Endodermal cell (in vitro differentiated cells): ENCODE measurements at regions not wholly inside any gene's neighbourhood (a gene's known extent, or its start where the extent isn't known, plus 50 kb on each side); places are given as distances from the start of the nearest gene placed in this dataset.

Source experiments
- DNase-seq: peaks from one replicate; pipeline ENCODE4 v3.0.0-alpha.2; 2017
- H3K27ac ChIP-seq: 2 replicates; pipeline ENCODE4 v1.5.1; 2013; ENCODE audit warnings: mild to moderate bottlenecking, low read depth, low read length, moderate library complexity
- H3K27me3 ChIP-seq: 2 replicates; pipeline ENCODE4 v1.6.1; 2013; ENCODE audit warnings: mild to moderate bottlenecking, low read length, moderate library complexity; ENCODE audit not compliant: insufficient read depth, control insufficient read depth, poor library complexity, severe bottlenecking
- H3K36me3 ChIP-seq: 2 replicates; pipeline ENCODE4 v1.7.0; 2013; ENCODE audit warnings: mild to moderate bottlenecking, low read length, moderate library complexity; ENCODE audit not compliant: control insufficient read depth, insufficient read depth
- H3K4me1 ChIP-seq: one replicate; pipeline ENCODE4 v1.7.0; 2013; ENCODE audit warnings: low read length; ENCODE audit not compliant: control insufficient read depth, insufficient read depth
- H3K4me3 ChIP-seq: 2 replicates; pipeline ENCODE4 v1.5.1; 2013; ENCODE audit warnings: mild to moderate bottlenecking, low read length, moderate library complexity
- H3K9ac ChIP-seq: 2 replicates; pipeline ENCODE4 v1.6.1; 2013; ENCODE audit warnings: mild to moderate bottlenecking, low read length, moderate library complexity; ENCODE audit not compliant: poor library complexity, severe bottlenecking; ENCODE audit errors: extremely low read depth
- H3K9me3 ChIP-seq: 2 replicates; pipeline ENCODE4 v1.6.1; 2013; ENCODE audit warnings: mild to moderate bottlenecking, low read length, moderate library complexity; ENCODE audit not compliant: control insufficient read depth
- H3K27ac Mint-ChIP-seq: 2 replicates; pipeline ENCODE4 v1.8.0; 2020; ENCODE audit warnings: mixed read lengths
- H3K27me3 Mint-ChIP-seq: 2 replicates; pipeline ENCODE4 v1.8.0; 2021; ENCODE audit warnings: mild to moderate bottlenecking, mixed read lengths; ENCODE audit not compliant: insufficient read depth
- H3K36me3 Mint-ChIP-seq: 2 replicates; pipeline ENCODE4 v1.8.0; 2020; ENCODE audit warnings: low read depth, mixed read lengths
- H3K4me1 Mint-ChIP-seq: 2 replicates; pipeline ENCODE4 v1.8.0; 2020; ENCODE audit warnings: mixed read lengths
- H3K4me3 Mint-ChIP-seq: 2 replicates; pipeline ENCODE4 v1.8.0; 2020; ENCODE audit warnings: mild to moderate bottlenecking, moderate library complexity, mixed read lengths
- H3K9me3 Mint-ChIP-seq: 2 replicates; pipeline ENCODE4 v1.8.0; 2020; ENCODE audit warnings: mild to moderate bottlenecking, mixed read lengths
- WGBS, 2 experiments: methylation state at CpG; one replicate each; pipeline versions ENCODE4 v1.1.5 to v1.1.7; 2013; ENCODE audit warnings: missing lambda C conversion rate in 2 of 2, mixed read lengths in 1 of 2; ENCODE audit not compliant: insufficient coverage in 1 of 2, insufficient read length in 1 of 2; 5-methylcytosine and 5-hydroxymethylcytosine counted together
- TF ChIP-seq, protein P1 (sequence below): fragments of 200-600 bp; sonication (generic); conservative IDR thresholded peaks from 2 replicates; pipeline ENCODE4 v1.5.0; 2021; ENCODE audit warnings: antibody characterized with exemption, mild to moderate bottlenecking

DNA sequence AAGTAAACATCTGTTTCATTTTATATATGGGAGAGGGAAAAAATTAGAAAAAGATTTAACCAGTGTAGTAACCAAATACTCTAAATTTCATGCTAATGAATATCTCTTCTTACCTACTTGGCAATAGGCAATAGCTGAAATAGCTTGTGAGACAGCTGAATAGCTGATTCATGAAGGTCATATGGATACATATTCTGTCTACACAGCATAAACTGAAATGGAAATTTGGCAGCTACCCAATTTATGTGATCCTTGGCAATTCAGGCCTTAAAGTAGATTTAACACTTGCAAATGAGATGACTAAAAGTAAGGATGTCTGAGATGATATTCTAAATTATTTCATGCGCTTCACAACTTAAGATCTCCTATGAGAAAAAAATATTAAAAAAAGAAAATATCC lies 261.2 kb upstream of the SEMA3A start:
- DNase-seq, result no peak
- H3K4me1 ChIP-seq, result no peaks in the 10 kb centered on the region
- H3K27me3 ChIP-seq, result no peaks in the 10 kb centered on the region
- no peaks in the 10 kb centered on the region for H3K36me3 ChIP-seq
- no peak overlapping the region for H3K9ac ChIP-seq
- TF ChIP-seq, protein P1, sequence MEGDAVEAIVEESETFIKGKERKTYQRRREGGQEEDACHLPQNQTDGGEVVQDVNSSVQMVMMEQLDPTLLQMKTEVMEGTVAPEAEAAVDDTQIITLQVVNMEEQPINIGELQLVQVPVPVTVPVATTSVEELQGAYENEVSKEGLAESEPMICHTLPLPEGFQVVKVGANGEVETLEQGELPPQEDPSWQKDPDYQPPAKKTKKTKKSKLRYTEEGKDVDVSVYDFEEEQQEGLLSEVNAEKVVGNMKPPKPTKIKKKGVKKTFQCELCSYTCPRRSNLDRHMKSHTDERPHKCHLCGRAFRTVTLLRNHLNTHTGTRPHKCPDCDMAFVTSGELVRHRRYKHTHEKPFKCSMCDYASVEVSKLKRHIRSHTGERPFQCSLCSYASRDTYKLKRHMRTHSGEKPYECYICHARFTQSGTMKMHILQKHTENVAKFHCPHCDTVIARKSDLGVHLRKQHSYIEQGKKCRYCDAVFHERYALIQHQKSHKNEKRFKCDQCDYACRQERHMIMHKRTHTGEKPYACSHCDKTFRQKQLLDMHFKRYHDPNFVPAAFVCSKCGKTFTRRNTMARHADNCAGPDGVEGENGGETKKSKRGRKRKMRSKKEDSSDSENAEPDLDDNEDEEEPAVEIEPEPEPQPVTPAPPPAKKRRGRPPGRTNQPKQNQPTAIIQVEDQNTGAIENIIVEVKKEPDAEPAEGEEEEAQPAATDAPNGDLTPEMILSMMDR, result no peak
- Mint-ChIP-seq H3K36me3 (no peaks in the 10 kb centered on the region), H3K4me3 (no peak overlapping the region), H3K9me3 (no peaks in the 10 kb centered on the region), H3K27ac (no peak overlapping the region), H3K27me3 (no peaks in the 10 kb centered on the region), H3K4me1 (no peaks in the 10 kb centered on the region)
- no CpG with 5 or more reads among the region's 1 CpG for WGBS, 2 experiments
- H3K27ac ChIP-seq, result no peak overlapping the region
- H3K4me3 ChIP-seq, result no peak overlapping the region
- no peaks in the 10 kb centered on the region for H3K9me3 ChIP-seq

- no peak for DNase-seq
- H3K4me3 Mint-ChIP-seq, result no peak overlapping the region
- no peak overlapping the region for H3K27ac Mint-ChIP-seq
Observed at GRCh38 chr7:84454174-84454959, 259.8 kb upstream of the SEMA3A start.

DNA sequence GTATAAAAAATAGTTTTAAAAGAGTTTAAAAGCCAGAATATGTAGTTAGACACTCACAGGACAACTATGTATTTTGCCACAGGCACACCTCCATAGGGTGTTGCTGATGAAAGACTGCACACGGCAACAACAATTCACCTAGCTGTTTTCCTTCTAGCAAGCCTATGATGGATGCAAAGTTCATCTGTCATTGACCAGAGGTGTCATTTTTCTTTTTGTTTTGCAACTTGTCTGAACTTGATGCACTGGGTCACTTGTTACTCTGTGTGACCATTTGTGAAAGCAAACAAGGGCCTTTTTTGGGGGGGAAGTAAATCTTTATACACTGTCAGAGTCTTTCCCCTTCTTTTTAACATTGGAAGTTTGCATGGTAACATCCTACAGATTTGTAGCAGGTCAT lies 258.0 kb upstream of the SEMA3A start:
- Histone ChIP-seq H3K4me3 (no peak overlapping the region), H3K9me3 (no peaks in the 10 kb centered on the region), H3K4me1 (no peaks in the 10 kb centered on the region), H3K27me3 (no peaks in the 10 kb centered on the region), H3K9ac (no peak overlapping the region), H3K27ac (no peak overlapping the region), H3K36me3 (no peaks in the 10 kb centered on the region)
- Mint-ChIP-seq H3K36me3 (no peaks in the 10 kb centered on the region), H3K4me3 (no peak overlapping the region), H3K4me1 (no peaks in the 10 kb centered on the region), H3K27me3 (no peaks in the 10 kb centered on the region), H3K9me3 (peaks cover under 1% of the 10 kb centered on the region), H3K27ac (no peak overlapping the region)
- DNase-seq, result no peak
- 40 to 89% methylated on average over 1 of the region's 1 CpG for WGBS, 2 experiments
- TF ChIP-seq, protein P1, result no peak

More at GRCh38 chr7:84454174-84454959, 259.8 kb upstream of the SEMA3A start:
- H3K4me1 ChIP-seq, result no peaks in the 10 kb centered on the region
- H3K4me1 Mint-ChIP-seq, result no peaks in the 10 kb centered on the region
- H3K27me3 Mint-ChIP-seq, result no peaks in the 10 kb centered on the region
- H3K4me3 ChIP-seq, result no peak overlapping the region
- TF ChIP-seq, protein P1, result no peak
- no peak overlapping the region for H3K27ac ChIP-seq
- no peaks in the 10 kb centered on the region for H3K36me3 ChIP-seq
- H3K9me3 ChIP-seq, result no peaks in the 10 kb centered on the region
- no peaks in the 10 kb centered on the region for H3K9me3 Mint-ChIP-seq
- no peaks in the 10 kb centered on the region for H3K27me3 ChIP-seq
- H3K9ac ChIP-seq, result no peak overlapping the region
- H3K36me3 Mint-ChIP-seq, result no peaks in the 10 kb centered on the region
